ENCODE measurements at regions not wholly inside any gene's neighbourhood (a gene's known extent, or its start where the extent isn't known, plus 50 kb on each side); places are given as distances from the start of the nearest gene placed in this dataset.

DNA sequence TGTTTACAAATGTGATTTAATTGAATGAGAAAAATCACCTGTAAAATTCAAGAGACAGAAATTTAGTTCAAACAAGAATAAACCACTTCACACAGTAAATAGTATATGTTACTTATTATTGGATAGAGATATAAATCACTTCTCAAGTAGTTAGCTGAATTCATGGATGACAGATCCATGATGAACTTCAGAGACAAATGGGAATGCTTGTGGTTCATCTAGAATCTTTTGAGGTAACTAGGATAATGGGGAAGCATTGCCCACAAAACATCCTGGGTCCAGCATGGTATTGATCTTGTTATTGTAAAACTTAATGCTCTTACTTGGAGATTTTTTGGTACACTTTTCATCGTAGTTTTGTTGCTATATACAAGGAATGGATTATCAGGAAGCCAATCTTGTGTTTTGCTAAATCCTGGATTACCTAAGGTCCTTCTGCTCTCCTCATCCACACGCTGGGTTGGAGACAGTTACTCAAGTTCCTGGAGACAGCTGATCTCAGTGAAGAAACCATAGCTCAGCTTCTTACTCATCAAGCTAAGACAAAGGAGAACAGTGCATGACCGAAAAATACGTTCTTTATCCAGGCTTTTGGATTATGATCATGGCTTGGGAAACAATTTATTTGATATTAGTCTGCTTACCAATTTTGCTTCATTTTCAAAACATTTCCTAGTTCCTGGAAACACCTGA, 142.5 kb upstream of the PREP start:
- TF ChIP-seq CTCF (IDR thresholded peaks at IDR 0.05; ENCODE audit: borderline replicate concordance) = no peak
- Histone ChIP-seq H3K9me3 (replicated peaks) (no peaks in the 10 kb centered on the region), H3K4me1 (no peaks in the 10 kb centered on the region), H3K4me3 (no peak overlapping the region), H3K36me3 (no peaks in the 10 kb centered on the region), H3K27me3 (ENCODE audit: low read depth) (no peaks in the 10 kb centered on the region), H3K27ac (replicated peaks) (no peak overlapping the region)
- DNase-seq = no peak
- intact Hi-C loops (cut with micrococcal nuclease) = no loop called here

DNA sequence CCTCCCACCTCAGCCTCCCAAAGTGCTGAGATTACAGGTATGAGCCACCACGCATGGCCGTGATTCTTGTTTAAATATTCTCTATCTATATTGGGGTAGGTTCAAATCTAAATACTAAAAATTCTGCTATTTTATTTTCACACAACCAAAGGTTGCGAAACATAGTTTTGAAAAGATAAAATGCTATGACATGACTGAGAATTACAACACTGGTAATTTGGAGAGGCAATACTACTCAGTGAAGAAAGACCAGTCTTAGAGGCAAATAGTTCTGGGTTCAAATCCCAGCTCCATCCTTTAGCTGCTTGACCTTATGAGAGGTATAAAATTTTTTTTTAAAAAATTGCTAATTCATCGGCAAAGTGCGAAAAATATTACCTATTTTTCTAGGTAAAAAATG, 137.0 kb upstream of the PREP start:
- no peak for TF ChIP-seq CTCF (IDR thresholded peaks at IDR 0.05; ENCODE audit: borderline replicate concordance)
- intact Hi-C loops (cut with micrococcal nuclease) = no loop called here
- no peak for DNase-seq
- Histone ChIP-seq H3K27ac (replicated peaks) (no peak overlapping the region), H3K36me3 (no peaks in the 10 kb centered on the region), H3K4me3 (no peak overlapping the region), H3K4me1 (no peaks in the 10 kb centered on the region), H3K27me3 (ENCODE audit: low read depth) (no peaks in the 10 kb centered on the region), H3K9me3 (replicated peaks) (no peaks in the 10 kb centered on the region)

GRCh38 chr6:105537981-105538578, 135.2 kb upstream of the PREP start:
- no peak overlapping the region for H3K27ac ChIP-seq (replicated peaks)
- no peak overlapping the region for H3K4me3 ChIP-seq
- DNase-seq = no peak
- no peaks in the 10 kb centered on the region for H3K4me1 ChIP-seq
- intact Hi-C loops (cut with micrococcal nuclease) = no loop called here
- H3K9me3 ChIP-seq (replicated peaks) = no peaks in the 10 kb centered on the region
- no peaks in the 10 kb centered on the region for H3K27me3 ChIP-seq (ENCODE audit: low read depth)
- TF ChIP-seq CTCF (IDR thresholded peaks at IDR 0.05; ENCODE audit: borderline replicate concordance) = no peak
- H3K36me3 ChIP-seq = no peaks in the 10 kb centered on the region

GRCh38 chr6:105536961-105537360, 134.1 kb upstream of the PREP start:
- H3K4me1 ChIP-seq = no peaks in the 10 kb centered on the region
- no peaks in the 10 kb centered on the region for H3K9me3 ChIP-seq (replicated peaks)
- no peaks in the 10 kb centered on the region for H3K27me3 ChIP-seq (ENCODE audit: low read depth)
- DNase-seq = no peak
- H3K36me3 ChIP-seq = no peaks in the 10 kb centered on the region
- no peak overlapping the region for H3K4me3 ChIP-seq
- H3K27ac ChIP-seq (replicated peaks) = no peak overlapping the region
- intact Hi-C loops (cut with micrococcal nuclease) = no loop called here
- no peak for TF ChIP-seq CTCF (IDR thresholded peaks at IDR 0.05; ENCODE audit: borderline replicate concordance)

DNA sequence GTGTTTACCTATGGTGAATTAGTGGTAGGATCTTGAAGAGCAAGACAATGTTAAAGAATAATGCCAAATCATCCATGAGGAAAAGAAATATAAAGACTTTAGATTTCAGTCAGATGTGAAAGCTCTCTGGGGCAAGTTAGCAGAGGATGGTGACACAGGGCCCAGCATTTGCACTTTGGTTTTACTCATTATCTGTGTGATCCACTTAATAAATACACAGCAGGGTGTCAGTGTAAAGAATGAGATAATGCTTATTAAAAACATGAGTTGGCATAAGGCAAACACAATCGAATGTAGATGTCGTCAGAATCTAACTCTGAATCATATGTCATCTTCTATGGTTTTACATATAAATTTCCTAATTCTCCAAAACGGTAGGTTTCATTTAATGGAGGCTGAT, 130.4 kb upstream of the PREP start:
- no peak for DNase-seq
- Histone ChIP-seq H3K9me3 (replicated peaks) (no peaks in the 10 kb centered on the region), H3K27ac (replicated peaks) (no peak overlapping the region), H3K4me1 (no peaks in the 10 kb centered on the region), H3K27me3 (ENCODE audit: low read depth) (no peaks in the 10 kb centered on the region), H3K36me3 (no peaks in the 10 kb centered on the region), H3K4me3 (no peak overlapping the region)
- TF ChIP-seq CTCF (IDR thresholded peaks at IDR 0.05; ENCODE audit: borderline replicate concordance) = no peak
- intact Hi-C loops (cut with micrococcal nuclease) = no loop called here

All from left ventricle myocardium inferior (tissue), 1 donor.